Neural crest cell (in vitro differentiated cells): ENCODE measurements at regions not wholly inside any gene's neighbourhood (a gene's known extent, or its start where the extent isn't known, plus 50 kb on each side); places are given as distances from the start of the nearest gene placed in this dataset.

Source experiments
- DNase-seq: peaks from one replicate; pipeline ENCODE4 v3.0.0; 2021; ENCODE audit warnings: low read depth, mixed read lengths, low spot score
- H3K27ac Mint-ChIP-seq: one replicate; pipeline ENCODE4 v1.8.0; 2021; ENCODE audit warnings: mild to moderate bottlenecking, mixed read lengths; ENCODE audit not compliant: unreplicated experiment
- H3K27me3 Mint-ChIP-seq: 2 replicates; pipeline ENCODE4 v1.8.0; 2021; ENCODE audit warnings: low read depth, mild to moderate bottlenecking, mixed read lengths
- H3K36me3 Mint-ChIP-seq: 2 replicates; pipeline ENCODE4 v1.8.0; 2021; ENCODE audit warnings: low read depth, mild to moderate bottlenecking, mixed read lengths
- H3K4me1 Mint-ChIP-seq: 2 replicates; pipeline ENCODE4 v1.8.0; 2021; ENCODE audit warnings: mixed read lengths
- H3K4me3 Mint-ChIP-seq: one replicate; pipeline ENCODE4 v1.8.0; 2021; ENCODE audit warnings: mild to moderate bottlenecking, mixed read lengths
- H3K9me3 Mint-ChIP-seq: 2 replicates; pipeline ENCODE4 v1.8.0; 2021; ENCODE audit warnings: mixed read lengths
- TF ChIP-seq, protein P1 (sequence below): fragments of 200-600 bp; sonication (generic); conservative IDR thresholded peaks from 2 replicates; pipeline ENCODE4 v1.5.0; 2021; ENCODE audit warnings: antibody characterized with exemption, mild to moderate bottlenecking

DNA sequence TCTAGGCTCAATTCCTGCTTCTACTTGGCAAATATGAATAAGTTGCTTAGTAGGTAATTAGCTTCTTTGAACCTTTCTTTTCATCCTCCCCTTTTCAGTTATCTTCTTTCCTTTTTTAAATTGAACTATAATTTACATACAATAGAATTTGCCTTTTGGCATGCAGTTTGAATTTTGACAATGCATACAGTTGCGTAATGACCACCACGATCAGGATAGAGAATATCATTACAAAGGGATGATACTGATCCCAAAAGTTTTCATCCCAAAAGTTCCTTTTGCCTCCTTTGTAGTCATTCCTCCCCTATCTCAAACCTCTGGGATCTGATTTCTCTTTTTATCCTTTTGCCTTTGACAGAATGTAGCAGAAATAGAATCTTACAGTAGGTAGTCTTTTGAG lies 164.4 kb downstream of the NOC3L start:
- TF ChIP-seq, protein P1, sequence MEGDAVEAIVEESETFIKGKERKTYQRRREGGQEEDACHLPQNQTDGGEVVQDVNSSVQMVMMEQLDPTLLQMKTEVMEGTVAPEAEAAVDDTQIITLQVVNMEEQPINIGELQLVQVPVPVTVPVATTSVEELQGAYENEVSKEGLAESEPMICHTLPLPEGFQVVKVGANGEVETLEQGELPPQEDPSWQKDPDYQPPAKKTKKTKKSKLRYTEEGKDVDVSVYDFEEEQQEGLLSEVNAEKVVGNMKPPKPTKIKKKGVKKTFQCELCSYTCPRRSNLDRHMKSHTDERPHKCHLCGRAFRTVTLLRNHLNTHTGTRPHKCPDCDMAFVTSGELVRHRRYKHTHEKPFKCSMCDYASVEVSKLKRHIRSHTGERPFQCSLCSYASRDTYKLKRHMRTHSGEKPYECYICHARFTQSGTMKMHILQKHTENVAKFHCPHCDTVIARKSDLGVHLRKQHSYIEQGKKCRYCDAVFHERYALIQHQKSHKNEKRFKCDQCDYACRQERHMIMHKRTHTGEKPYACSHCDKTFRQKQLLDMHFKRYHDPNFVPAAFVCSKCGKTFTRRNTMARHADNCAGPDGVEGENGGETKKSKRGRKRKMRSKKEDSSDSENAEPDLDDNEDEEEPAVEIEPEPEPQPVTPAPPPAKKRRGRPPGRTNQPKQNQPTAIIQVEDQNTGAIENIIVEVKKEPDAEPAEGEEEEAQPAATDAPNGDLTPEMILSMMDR: no peak
- H3K4me3 Mint-ChIP-seq: no peak overlapping the region
- no peaks in the 10 kb centered on the region for H3K4me1 Mint-ChIP-seq
- no peak overlapping the region for H3K27ac Mint-ChIP-seq
- H3K27me3 Mint-ChIP-seq: no peaks in the 10 kb centered on the region
- H3K36me3 Mint-ChIP-seq: peaks cover 3% of the 10 kb centered on the region
- no peak for DNase-seq
- H3K9me3 Mint-ChIP-seq: no peaks in the 10 kb centered on the region

DNA sequence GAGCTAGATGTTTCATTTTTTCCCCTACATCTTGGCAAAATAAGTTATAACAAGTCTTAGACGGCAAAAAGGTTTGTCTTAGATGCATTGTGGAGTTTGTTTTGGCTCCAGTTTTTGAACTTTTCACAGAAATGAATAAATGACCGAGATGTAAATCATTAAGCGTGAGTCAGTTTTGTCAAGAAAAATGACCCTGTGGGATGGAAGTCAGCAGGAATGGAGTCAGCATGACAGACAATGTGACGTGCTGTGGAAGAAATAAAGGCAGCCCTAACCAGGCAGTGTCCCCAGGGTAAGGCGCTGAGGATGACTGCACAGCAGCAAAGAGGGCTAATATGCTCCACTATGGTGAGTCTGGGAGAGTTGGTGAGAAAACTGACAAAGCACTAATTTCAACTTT lies 163.2 kb downstream of the NOC3L start:
- Mint-ChIP-seq H3K36me3 (peaks cover 3% of the 10 kb centered on the region), H3K4me3 (no peak overlapping the region), H3K4me1 (no peaks in the 10 kb centered on the region), H3K27ac (no peak overlapping the region), H3K9me3 (no peaks in the 10 kb centered on the region), H3K27me3 (no peaks in the 10 kb centered on the region)
- DNase-seq: no peak
- TF ChIP-seq, protein P1: no peak

DNA sequence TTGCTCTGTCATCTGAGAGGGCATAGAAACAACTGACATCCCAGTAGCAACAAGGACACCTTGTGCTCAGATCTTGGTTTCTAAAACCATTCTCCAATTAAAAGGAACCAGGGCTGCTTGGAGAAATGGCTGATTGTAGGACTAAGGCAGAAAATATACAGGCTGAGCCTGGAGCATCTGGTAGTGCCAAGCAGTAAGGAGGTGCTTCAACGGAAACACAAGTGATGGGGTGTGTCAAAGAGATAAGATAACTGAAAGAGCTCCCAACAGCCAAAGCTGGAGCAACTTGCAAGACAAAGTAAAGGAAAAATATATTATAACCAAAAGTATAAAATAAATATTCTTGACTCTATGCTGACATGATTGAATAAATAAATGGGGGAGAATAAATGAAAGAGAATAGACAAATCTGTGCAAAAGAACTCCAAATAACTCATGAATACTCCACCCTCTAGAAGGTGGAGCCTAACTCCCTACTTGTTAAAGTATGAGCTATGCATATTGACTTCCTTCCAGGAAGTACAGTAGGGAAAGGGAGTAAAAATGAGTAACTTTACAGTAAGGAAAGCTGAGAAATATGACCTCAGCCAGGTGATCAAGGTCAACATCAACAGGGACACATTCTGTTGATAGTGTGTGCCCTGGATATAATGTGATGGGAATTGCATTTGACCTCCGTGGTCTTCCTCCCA lies 162.4 kb downstream of the NOC3L start:
- TF ChIP-seq, protein P1: no peak
- Mint-ChIP-seq H3K4me3 (no peak overlapping the region), H3K27ac (no peak overlapping the region), H3K27me3 (no peaks in the 10 kb centered on the region), H3K36me3 (peaks cover 3% of the 10 kb centered on the region), H3K4me1 (no peaks in the 10 kb centered on the region), H3K9me3 (no peaks in the 10 kb centered on the region)
- no peak for DNase-seq

DNA sequence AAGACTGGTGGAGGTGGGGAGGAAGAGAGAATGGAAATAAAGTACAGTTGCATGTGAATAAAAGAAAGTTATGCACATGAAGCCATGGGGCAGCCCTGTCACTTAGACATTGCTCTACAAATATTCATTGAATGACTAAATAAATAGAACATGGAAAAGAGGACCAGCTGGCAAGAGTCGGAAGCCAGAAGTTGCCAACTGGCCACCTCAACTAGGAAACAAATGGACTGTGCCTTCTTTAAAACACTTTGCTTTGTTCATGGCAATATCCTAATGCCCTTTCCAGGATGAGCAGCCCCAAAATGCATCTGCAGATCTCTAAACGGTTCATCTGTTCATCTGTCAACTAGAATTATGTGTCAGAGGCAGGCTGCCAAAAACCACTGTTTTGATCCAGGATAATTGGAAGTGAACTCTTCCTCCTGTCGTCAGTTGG lies 157.3 kb downstream of the NOC3L start:
- H3K9me3 Mint-ChIP-seq: peaks cover 6% of the 10 kb centered on the region
- H3K36me3 Mint-ChIP-seq: peaks cover 4% of the 10 kb centered on the region
- no peak for DNase-seq
- H3K27ac Mint-ChIP-seq: no peak overlapping the region
- TF ChIP-seq, protein P1: no peak
- H3K4me1 Mint-ChIP-seq: peaks cover 4% of the 10 kb centered on the region
- H3K27me3 Mint-ChIP-seq: no peaks in the 10 kb centered on the region
- no peak overlapping the region for H3K4me3 Mint-ChIP-seq

DNA sequence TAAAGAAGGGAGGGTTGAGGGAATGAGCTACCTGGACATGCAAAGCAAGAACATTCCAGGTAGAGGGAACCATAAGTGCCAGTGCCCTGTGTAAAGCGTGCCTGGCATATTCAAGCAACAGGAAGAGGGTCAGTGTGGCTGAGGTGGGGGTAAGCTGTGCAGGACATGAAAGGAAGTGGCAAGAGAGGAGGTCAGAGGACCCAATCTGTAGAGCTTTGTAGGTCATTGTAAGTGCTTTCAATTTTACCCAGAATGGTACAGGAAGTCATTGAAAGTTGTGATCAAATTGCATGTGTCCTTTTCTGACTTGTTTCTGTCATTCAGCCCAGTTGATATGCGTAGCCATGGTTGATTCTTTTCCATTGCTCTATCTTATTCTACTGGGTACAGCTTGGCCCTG lies 156.6 kb downstream of the NOC3L start:
- TF ChIP-seq, protein P1: no peak
- Mint-ChIP-seq H3K4me3 (no peak overlapping the region), H3K36me3 (peaks cover 4% of the 10 kb centered on the region), H3K4me1 (peaks cover 12% of the 10 kb centered on the region), H3K27ac (no peak overlapping the region), H3K27me3 (no peaks in the 10 kb centered on the region), H3K9me3 (peaks cover 6% of the 10 kb centered on the region)
- no peak for DNase-seq
